SK-N-SH (cell line): ENCODE measurements at regions not wholly inside any gene's neighbourhood (a gene's known extent, or its start where the extent isn't known, plus 50 kb on each side); places are given as distances from the start of the nearest gene placed in this dataset.

Experiments
- CTCF ChIA-PET: fragments of 300-600, 350-600 bp; formaldehyde crosslinking; extraction: SDS; loops from one replicate; lab custom pipeline; 2021; lab: Yijun Ruan, JAX
- POLR2A ChIA-PET: fragments of 350-600 bp; sonication (Branson Sonifier 250); formaldehyde crosslinking; extraction: SDS; loops from one replicate; lab custom pipeline; 2020; ENCODE audit warnings: antibody characterized with exemption, inconsistent platforms; lab: Yijun Ruan, JAX
- DNase-seq: peaks from one replicate; pipeline ENCODE4 v3.0.0; 2012
- H2AFZ ChIP-seq: fragments of 200-600 bp; sonication (generic); 2 replicates; pipeline ENCODE4 v1.8.1; 2016; ENCODE audit warnings: antibody characterized with exemption, mild to moderate bottlenecking, low read depth
- H3F3A ChIP-seq: fragments of 200-600 bp; sonication (generic); replicated peaks from 2 replicates; pipeline ENCODE3; 2016; ENCODE audit warnings: antibody characterized with exemption, mild to moderate bottlenecking; ENCODE audit not compliant: insufficient read depth
- H3K27ac ChIP-seq, 2 experiments: fragments of 200-500 bp in 1 of 2; fragments of 200-600 bp in 1 of 2; sonication (Bioruptor generic) in 1 of 2; sonication (generic), shearing (Covaris generic) in 1 of 2; 2 replicates each; pipeline versions ENCODE4 v1.5.1 to v1.6.1; 2014 to 2016; ENCODE audit warnings: low read depth in 2 of 2, inconsistent platforms in 1 of 2, low read length in 1 of 2, mild to moderate bottlenecking in 1 of 2, mixed read lengths in 1 of 2
- H3K27me3 ChIP-seq: fragments of 200-600 bp; sonication (generic), shearing (Covaris generic); 2 replicates; pipeline ENCODE4 v1.6.1; 2016; ENCODE audit warnings: mixed run types; ENCODE audit not compliant: insufficient read depth
- H3K36me3 ChIP-seq, 2 experiments: fragments of 200-500 bp in 1 of 2; fragments of 200-600 bp in 1 of 2; sonication (Bioruptor generic) in 1 of 2; sonication (generic) in 1 of 2; replicated peaks in 1 of 2; 2 replicates each; pipeline versions ENCODE3 to v1.5.1; 2014 to 2016; ENCODE audit warnings: low read length in 1 of 2, mild to moderate bottlenecking in 1 of 2; ENCODE audit not compliant: insufficient read depth in 2 of 2, control insufficient read depth in 1 of 2
- H3K4me1 ChIP-seq, 2 experiments: fragments of 200-500 bp in 1 of 2; fragments of 200-600 bp in 1 of 2; sonication (Bioruptor generic) in 1 of 2; sonication (generic), shearing (Covaris generic) in 1 of 2; 2 replicates each; pipeline versions ENCODE4 v1.5.1 to v1.6.1; 2014 to 2016; ENCODE audit warnings: low read depth in 1 of 2, low read length in 1 of 2, mixed run types in 1 of 2; ENCODE audit not compliant: insufficient read depth in 2 of 2, control insufficient read depth in 1 of 2
- H3K4me2 ChIP-seq: fragments of 200-600 bp; sonication (generic), shearing (Covaris generic); 2 replicates; pipeline ENCODE4 v1.6.1; 2017; ENCODE audit warnings: mixed run types
- H3K4me3 ChIP-seq, 2 experiments: fragments of 200-500 bp in 1 of 2; fragments of 200-600 bp in 1 of 2; sonication (Bioruptor generic) in 1 of 2; sonication (generic), shearing (Covaris generic) in 1 of 2; 2 replicates each; pipeline versions ENCODE4 v1.5.1 to v1.8.1; 2014 to 2016; ENCODE audit warnings: low read depth in 2 of 2, inconsistent platforms in 1 of 2, low read length in 1 of 2, mild to moderate bottlenecking in 1 of 2, mixed read lengths in 1 of 2, moderate library complexity in 1 of 2
- H3K79me2 ChIP-seq: fragments of 200-600 bp; sonication (generic); 2 replicates; pipeline ENCODE4 v1.8.1; 2017; ENCODE audit warnings: mild to moderate bottlenecking; ENCODE audit not compliant: insufficient read depth
- H3K9ac ChIP-seq: fragments of 200-600 bp; sonication (generic); 2 replicates; pipeline ENCODE4 v1.6.1; 2017; ENCODE audit warnings: mixed run types
- H3K9me2 ChIP-seq: fragments of 200-600 bp; sonication (generic); 2 replicates; pipeline ENCODE4 v1.6.1; 2017; ENCODE audit warnings: mixed run types
- H3K9me3 ChIP-seq: fragments of 200-600 bp; sonication (generic); 2 replicates; pipeline ENCODE4 v1.6.1; 2017; ENCODE audit warnings: mixed run types, mild to moderate bottlenecking, moderate library complexity
- H4K20me1 ChIP-seq: fragments of 200-600 bp; sonication (generic); 2 replicates; pipeline ENCODE4 v1.6.1; 2017; ENCODE audit warnings: mild to moderate bottlenecking, mixed run types; ENCODE audit not compliant: insufficient read depth
- CHD2 ChIP-seq: fragments of 150-350 bp; IDR thresholded peaks from 2 replicates; pipeline ENCODE4 v1.6.1; 2018; ENCODE audit warnings: low read length; ENCODE audit not compliant: partially characterized antibody
- CTCF ChIP-seq: fragments of 200-600 bp; sonication (generic); IDR thresholded peaks from 2 replicates; pipeline ENCODE4 v1.6.1; 2017; ENCODE audit warnings: antibody characterized with exemption, mild to moderate bottlenecking, moderate library complexity
- ELF1 ChIP-seq: IDR thresholded peaks from 2 replicates; pipeline ENCODE4 v1.4.0; 2012
- EP300 ChIP-seq, 2 experiments: IDR thresholded peaks; 2 replicates each; pipeline versions ENCODE4 v1.4.0 to v1.6.1; 2012; ENCODE audit warnings: borderline replicate concordance in 1 of 2, low read depth in 1 of 2, low read length in 1 of 2
- EZH2phosphoT487 ChIP-seq: fragments of 200-600 bp; sonication (generic); IDR thresholded peaks from 2 replicates; pipeline ENCODE4 v1.6.1; 2017; ENCODE audit warnings: low read depth, mixed run types, mild to moderate bottlenecking, antibody characterized with exemption, moderate library complexity, borderline replicate concordance
- FOSL2 ChIP-seq: IDR thresholded peaks from 2 replicates; pipeline ENCODE4 v1.4.0; 2012; ENCODE audit warnings: low read depth, mild to moderate bottlenecking, moderate library complexity, borderline replicate concordance
- FOXJ3 ChIP-seq: sonication (generic); formaldehyde crosslinking; IDR thresholded peaks from 2 replicates; pipeline ENCODE4 v1.5.1; 2020; ENCODE audit warnings: mild to moderate bottlenecking, missing genetic modification reagents
- FOXM1 ChIP-seq: IDR thresholded peaks from 2 replicates; pipeline ENCODE4 v1.4.0; 2012; ENCODE audit warnings: low read depth, mild to moderate bottlenecking
- GABPA ChIP-seq: IDR thresholded peaks from 2 replicates; pipeline ENCODE4 v1.4.0; 2012; ENCODE audit warnings: low read depth, mild to moderate bottlenecking
- IRF3 ChIP-seq: fragments of 150-350 bp; IDR thresholded peaks from 2 replicates; pipeline ENCODE4 v1.6.1; 2016; ENCODE audit warnings: mild to moderate bottlenecking, low read depth, low read length
- JUND ChIP-seq: IDR thresholded peaks from 2 replicates; pipeline ENCODE4 v1.4.0; 2012
- MAX ChIP-seq: IDR thresholded peaks from 2 replicates; pipeline ENCODE4 v1.4.0; 2012; ENCODE audit warnings: low read depth
- MEF2A ChIP-seq: IDR thresholded peaks from 2 replicates; pipeline ENCODE4 v1.4.0; 2012; ENCODE audit warnings: low read depth, borderline replicate concordance
- MXI1 ChIP-seq: IDR thresholded peaks from 2 replicates; pipeline ENCODE4 v1.6.1; 2012; ENCODE audit warnings: mild to moderate bottlenecking, low read depth, low read length, improper control_type of control experiment
- NFIC ChIP-seq: IDR thresholded peaks from 2 replicates; pipeline ENCODE4 v1.4.0; 2012; ENCODE audit warnings: borderline replicate concordance
- PBX3 ChIP-seq: IDR thresholded peaks from 2 replicates; pipeline ENCODE4; 2012
- POLR2AphosphoS5 ChIP-seq: IDR thresholded peaks from 2 replicates; pipeline ENCODE4 v1.6.1; 2012; ENCODE audit warnings: low read depth, low read length
- RAD21 ChIP-seq: IDR thresholded peaks from 2 replicates; pipeline ENCODE4 v1.6.1; 2012; ENCODE audit warnings: mild to moderate bottlenecking, low read length
- RCOR1 ChIP-seq: fragments of 150-350 bp; IDR thresholded peaks from 2 replicates; pipeline ENCODE4 v1.6.1; 2017; ENCODE audit warnings: antibody characterized with exemption, low read length
- RXRA ChIP-seq: IDR thresholded peaks from 2 replicates; pipeline ENCODE4 v1.4.0; 2012; ENCODE audit warnings: low read depth, mild to moderate bottlenecking, borderline replicate concordance
- SIN3A ChIP-seq: IDR thresholded peaks from 2 replicates; pipeline ENCODE4 v1.6.1; 2012; ENCODE audit warnings: low read depth, mild to moderate bottlenecking, low read length, moderate library complexity, borderline replicate concordance
- SMC3 ChIP-seq: IDR thresholded peaks from 2 replicates; pipeline ENCODE4 v1.6.1; 2012; ENCODE audit warnings: low read depth, low read length, improper control_type of control experiment
- TAF1 ChIP-seq: IDR thresholded peaks from 2 replicates; pipeline ENCODE4 v1.6.1; 2012; ENCODE audit warnings: low read depth, mild to moderate bottlenecking, low read length, moderate library complexity, borderline replicate concordance
- TCF12 ChIP-seq: IDR thresholded peaks from 2 replicates; pipeline ENCODE4 v1.4.0; 2012
- TEAD4 ChIP-seq: IDR thresholded peaks from 2 replicates; pipeline ENCODE4 v1.4.0; 2012; ENCODE audit warnings: mild to moderate bottlenecking, borderline replicate concordance; ENCODE audit not compliant: insufficient read depth
- USF2 ChIP-seq: fragments of 150-350 bp; IDR thresholded peaks from 2 replicates; pipeline ENCODE4 v1.6.1; 2017; ENCODE audit warnings: antibody characterized with exemption, low read length, low read depth, borderline replicate concordance
- ZBTB33 ChIP-seq: IDR thresholded peaks from 2 replicates; pipeline ENCODE4 v1.4.0; 2012; ENCODE audit warnings: low read depth, borderline replicate concordance
- WGBS: methylation state at CpG from one replicate; pipeline ENCODE4 v1.1.6; 2017; ENCODE audit warnings: low lambda C conversion rate; 5-methylcytosine and 5-hydroxymethylcytosine counted together

- peak overlapping the region; percentile 50; the same call in 1 of the 2 replicates for H3K9ac ChIP-seq
- no peak for DNase-seq
- H3F3A ChIP-seq = peaks cover 31% of the 10 kb centered on the region
- 8% methylated on average over 4 of the region's 4 CpGs for WGBS
- no peaks in the 10 kb centered on the region for H4K20me1 ChIP-seq
- CTCF ChIA-PET = no interaction called here
- H3K27me3 ChIP-seq = no peaks in the 10 kb centered on the region
- H3K9me2 ChIP-seq = no peaks in the 10 kb centered on the region
- H3K9me3 ChIP-seq = no peaks in the 10 kb centered on the region
- H3K4me2 ChIP-seq = peak overlapping the region; percentile 70
- peak overlapping the region; percentile 23 to 38; a peak in 2 of 4 replicates for H3K4me3 ChIP-seq
- no peaks in the 10 kb centered on the region for H3K36me3 ChIP-seq
- H3K27ac ChIP-seq = peak overlapping the region; percentile 84 to 95
- no peaks in the 10 kb centered on the region for H3K79me2 ChIP-seq
- POLR2A ChIA-PET = no interaction called here
- H2AFZ ChIP-seq = peak overlapping the region; percentile 32; the same call in 1 of the 2 replicates
- H3K4me1 ChIP-seq = peaks cover 10 to 22% of the 10 kb centered on the region in 2 experiments; a peak in 3 of 4 replicates
- no peak for TF ChIP-seq MAX
- peak; percentile 61 for TF ChIP-seq JUND
- no peak for TF ChIP-seq ZBTB33
- no peak for TF ChIP-seq FOXJ3 (CRISPR knock-in tag)
- peak; percentile 53; the same call in 1 of the 2 replicates for TF ChIP-seq NFIC
- TF ChIP-seq CTCF = no peak
- no peak for TF ChIP-seq CHD2
- no peak for TF ChIP-seq ELF1
- TF ChIP-seq POLR2AphosphoS5 = no peak; the same call in 1 of the 2 replicates
- TF ChIP-seq SIN3A = no peak
- peak in 1 of 2 experiments; percentile 54; a peak in 3 of 4 replicates for TF ChIP-seq EP300 (IDR thresholded peaks at IDR 0.05; ENCODE audit: borderline replicate concordance in 1 of 2, low read depth in 1 of 2, low read length in 1 of 2)
- no peak for TF ChIP-seq TAF1
- TF ChIP-seq PBX3 = peak; percentile 70
- TF ChIP-seq GABPA = no peak
- no peak for TF ChIP-seq RCOR1
- TF ChIP-seq EZH2phosphoT487 = no peak
- no peak for TF ChIP-seq MXI1
- TF ChIP-seq RXRA = 0 out of 2 replicates have a peak, but pooled peaks have one; percentile 42
- no peak for TF ChIP-seq USF2
- peak; percentile 57 for TF ChIP-seq TEAD4
- TF ChIP-seq RAD21 = no peak
- TF ChIP-seq FOSL2 = peak; percentile 55
- TF ChIP-seq TCF12 = peak; percentile 49
- peak; percentile 66 for TF ChIP-seq FOXM1
- no peak for TF ChIP-seq SMC3
- TF ChIP-seq MEF2A = peak; percentile 25; the same call in 1 of the 2 replicates
- no peak for TF ChIP-seq IRF3
These were observed 256.9 kb downstream of the SPRY2 start for GRCh38 chr13:80083853-80084676.
